HCT116 (cell line): ENCODE measurements at regions not wholly inside any gene's neighbourhood (a gene's known extent, or its start where the extent isn't known, plus 50 kb on each side); places are given as distances from the start of the nearest gene placed in this dataset.

Experiments used
- ATAC-seq: fragments of 200-7000 bp; cut with Tn5 transposase; 2 replicates; pipeline ENCODE4 v1.9.1; 2020; ENCODE audit warnings: mild to moderate bottlenecking, moderate library complexity
- BruUV-seq: library from RNA; stranded (reverse); fragments of 400-500 nt; replicated peaks from 2 replicates; lab custom pipeline; 2021; lab: Mats Ljungman, UMichigan
- CTCF ChIA-PET: fragments of 300-600 bp; sonication (Branson Sonifier 250); formaldehyde crosslinking; loops from one replicate; lab custom pipeline; 2021; ENCODE audit warnings: antibody characterized with exemption; lab: Charles Lee
- POLR2A ChIA-PET: fragments of 300-600, 350-600 bp; sonication (Branson Sonifier 250); formaldehyde crosslinking; loops from one replicate; lab custom pipeline; 2021; ENCODE audit warnings: antibody characterized with exemption; lab: Charles Lee
- RAD21 ChIA-PET, 2 experiments: fragments of 300-600 bp; sonication (Branson Sonifier 250); formaldehyde crosslinking; loops; one replicate each; lab custom pipeline; 2023; ENCODE audit warnings: low total read pairs in 2 of 2; ENCODE audit not compliant: uncharacterized antibody in 2 of 2, unreplicated experiment in 2 of 2, low non-redundant PET in 1 of 2; lab: Charles Lee
- DNase-seq: peaks from one replicate; pipeline ENCODE4 v3.0.0-alpha.2; 2010; ENCODE audit warnings: low read depth, low spot score
- H2AFZ ChIP-seq: fragments of 200-600 bp; shearing (Covaris generic), sonication (generic); 2 replicates; pipeline ENCODE4 v1.6.1; 2017; ENCODE audit warnings: low read depth, mixed run types, mixed read lengths, antibody characterized with exemption, low read length; ENCODE audit not compliant: poor library complexity, severe bottlenecking
- H3K27ac ChIP-seq: 2 replicates; pipeline ENCODE4 v1.5.1; 2012; ENCODE audit warnings: low read depth, low read length
- H3K27me3 ChIP-seq: fragments of 200-600 bp; sonication (generic); 2 replicates; pipeline ENCODE4 v1.6.1; 2016; ENCODE audit warnings: mixed run types, low read length, mixed read lengths; ENCODE audit not compliant: insufficient read depth
- H3K36me3 ChIP-seq, 2 experiments: fragments of 200-500 bp in 1 of 2; fragments of 200-600 bp in 1 of 2; sonication (Bioruptor generic) in 1 of 2; sonication (generic) in 1 of 2; 2 replicates each; pipeline versions ENCODE4 v1.5.1 to v1.6.1; 2014 to 2016; ENCODE audit warnings: low read length in 2 of 2, inconsistent platforms in 1 of 2, mixed read lengths in 1 of 2, mixed run types in 1 of 2; ENCODE audit not compliant: insufficient read depth in 2 of 2, control insufficient read depth in 1 of 2
- H3K4me1 ChIP-seq, 2 experiments: fragments of 200-600 bp in 1 of 2; sonication (generic) in 1 of 2; 2 replicates each; pipeline versions ENCODE4 v1.5.1 to v1.6.1; 2012 to 2017; ENCODE audit warnings: low read length in 2 of 2, inconsistent platforms in 1 of 2, mild to moderate bottlenecking in 1 of 2, mixed read lengths in 1 of 2, mixed run types in 1 of 2, moderate library complexity in 1 of 2; ENCODE audit not compliant: insufficient read depth in 2 of 2, control insufficient read depth in 1 of 2
- H3K4me2 ChIP-seq: fragments of 200-600 bp; sonication (generic); 2 replicates; pipeline ENCODE4 v1.6.1; 2017; ENCODE audit warnings: mixed run types, low read length, mixed read lengths
- H3K4me3 ChIP-seq, 2 experiments: fragments of 200-600 bp in 1 of 2; sonication (generic) in 1 of 2; replicated peaks in 1 of 2; 2 replicates each; pipeline ENCODE4 v1.5.1; 2011 to 2016; ENCODE audit warnings: low read length in 2 of 2, control low read depth in 1 of 2, low read depth in 1 of 2, mild to moderate bottlenecking in 1 of 2, mixed read lengths in 1 of 2, mixed run types in 1 of 2
- H3K79me2 ChIP-seq: fragments of 200-600 bp; sonication (generic); 2 replicates; pipeline ENCODE4 v1.6.1; 2017; ENCODE audit warnings: mild to moderate bottlenecking, mixed run types, low read length, moderate library complexity, mixed read lengths; ENCODE audit not compliant: insufficient read depth
- H3K9ac ChIP-seq: fragments of 200-600 bp; sonication (generic); 2 replicates; pipeline ENCODE4 v1.6.1; 2016; ENCODE audit warnings: low read length, mixed read lengths
- H3K9me2 ChIP-seq: fragments of 200-600 bp; sonication (generic), shearing (Covaris generic); 2 replicates; pipeline ENCODE4 v1.6.1; 2017; ENCODE audit warnings: mixed run types, mild to moderate bottlenecking, moderate library complexity; ENCODE audit not compliant: insufficient read depth
- H3K9me3 ChIP-seq, 2 experiments: fragments of 200-500 bp in 1 of 2; fragments of 200-600 bp in 1 of 2; sonication (Bioruptor generic) in 1 of 2; sonication (generic) in 1 of 2; 2 replicates each; pipeline ENCODE4 v1.6.1; 2014 to 2017; ENCODE audit warnings: low read length in 2 of 2, mixed read lengths in 2 of 2, inconsistent platforms in 1 of 2, low read depth in 1 of 2, mild to moderate bottlenecking in 1 of 2, mixed run types in 1 of 2, moderate library complexity in 1 of 2; ENCODE audit not compliant: control insufficient read depth in 1 of 2, insufficient read depth in 1 of 2
- H4K20me1 ChIP-seq: fragments of 200-600 bp; sonication (generic), shearing (Covaris generic); 2 replicates; pipeline ENCODE4 v1.6.1; 2017; ENCODE audit warnings: mixed run types, mild to moderate bottlenecking, moderate library complexity; ENCODE audit not compliant: insufficient read depth
- CBX3 ChIP-seq: IDR thresholded peaks from 2 replicates; pipeline ENCODE4 v1.6.1; 2012; ENCODE audit warnings: low read depth
- CEBPB ChIP-seq: IDR thresholded peaks from 2 replicates; pipeline ENCODE4 v1.6.1; 2012; ENCODE audit warnings: low read depth
- CTCF ChIP-seq, 3 experiments: fragments of 200-600 bp in 1 of 3; sonication (generic) in 1 of 3; IDR thresholded peaks in 2 of 3; conservative IDR thresholded peaks in 1 of 3; 2 replicates each; pipeline ENCODE4 v1.5.1; 2012 to 2017; ENCODE audit warnings: low read depth in 2 of 3, low read length in 2 of 3, antibody characterized with exemption in 1 of 3, borderline replicate concordance in 1 of 3, control low read depth in 1 of 3, mild to moderate bottlenecking in 1 of 3, mixed read lengths in 1 of 3, mixed run types in 1 of 3, moderate library complexity in 1 of 3; ENCODE audit not compliant: insufficient read depth in 1 of 3
- EZH2phosphoT487 ChIP-seq: fragments of 200-600 bp; IDR thresholded peaks from 2 replicates; pipeline ENCODE4 v1.6.1; 2018; ENCODE audit warnings: antibody characterized with exemption, borderline replicate concordance
- JUND ChIP-seq: IDR thresholded peaks from 2 replicates; pipeline ENCODE4 v1.6.1; 2012
- MAX ChIP-seq: IDR thresholded peaks from 2 replicates; pipeline ENCODE4 v1.6.1; 2012
- SRF ChIP-seq: IDR thresholded peaks from 2 replicates; pipeline ENCODE4 v1.6.1; 2012; ENCODE audit warnings: low read depth
- ZFX ChIP-seq: fragments of 450-650 bp; IDR thresholded peaks from 2 replicates; pipeline ENCODE4 v1.6.1; 2017
- intact Hi-C: fragments of 100-400 bp; cut with micrococcal nuclease; formaldehyde crosslinking; loops from 2 replicates; pipeline ENCODE4 v1.10.0; 2022

- CTCF ChIA-PET, result no interaction called here
These were observed 393.8 kb downstream of the PCDH20 start for GRCh38 chr13:61021838-61022237.

GRCh38 chr13:61013796-61014195 is 401.9 kb downstream of the PCDH20 start:
- DNase-seq (no peak), ATAC-seq (no peak)
- ChIA-PET RAD21 (no interaction called here), CTCF (no interaction called here), POLR2A (no interaction called here)
- no peaks in the 10 kb centered on the region for H3K36me3 ChIP-seq
- H2AFZ ChIP-seq, result no peak overlapping the region
- no TSS peak for BruUV-seq
- TF ChIP-seq JUND (no peak), CEBPB (no peak), MAX (no peak), ZFX (no peak), SRF (no peak), EZH2phosphoT487 (no peak)
- intact Hi-C loops, result no loop called here
- no peak overlapping the region for H3K27ac ChIP-seq
- H3K9me2 ChIP-seq, result no peaks in the 10 kb centered on the region
- no peaks in the 10 kb centered on the region for H4K20me1 ChIP-seq
- no peaks in the 10 kb centered on the region for H3K79me2 ChIP-seq
- no peak overlapping the region for H3K9ac ChIP-seq
- H3K4me2 ChIP-seq, result no peak overlapping the region
- H3K27me3 ChIP-seq, result no peaks in the 10 kb centered on the region
- H3K4me1 ChIP-seq, result no peaks in the 10 kb centered on the region
- no peaks in the 10 kb centered on the region; a peak in 1 of 4 replicates for H3K9me3 ChIP-seq
- H3K4me3 ChIP-seq, result no peak overlapping the region

More at GRCh38 chr13:61021838-61022237, 393.8 kb downstream of the PCDH20 start:
- Histone ChIP-seq H3K27ac (no peak overlapping the region), H2AFZ (no peak overlapping the region), H3K9ac (no peak overlapping the region), H3K27me3 (no peaks in the 10 kb centered on the region), H3K36me3 (no peaks in the 10 kb centered on the region), H3K79me2 (no peaks in the 10 kb centered on the region), H3K4me2 (no peak overlapping the region), H3K4me3 (no peak overlapping the region), H4K20me1 (no peaks in the 10 kb centered on the region), H3K9me3 (no peaks in the 10 kb centered on the region), H3K9me2 (no peaks in the 10 kb centered on the region), H3K4me1 (no peaks in the 10 kb centered on the region)
- intact Hi-C loops, result no loop called here
- no peak for TF ChIP-seq CBX3
- TF ChIP-seq CEBPB, result no peak
- TF ChIP-seq CTCF (IDR thresholded peaks at IDR 0.05 in 2 of 3, conservative IDR thresholded peaks at IDR 0.05 in 1 of 3; ENCODE audit: borderline replicate concordance in 1 of 3, insufficient read depth in 1 of 3, low read depth in 2 of 3, low read length in 2 of 3), result no peak
- BruUV-seq, result no TSS peak
- RAD21 ChIA-PET, result no interaction called here
- ATAC-seq (no peak), DNase-seq (no peak)
- POLR2A ChIA-PET, result no interaction called here
